ENCODE measurements at regions not wholly inside any gene's neighbourhood (a gene's known extent, or its start where the extent isn't known, plus 50 kb on each side); places are given as distances from the start of the nearest gene placed in this dataset.

GRCh38 chr12:93135286-93136239 lies 206.5 kb upstream of the EEA1 start:
- Histone ChIP-seq H3K27me3 (replicated peaks; ENCODE audit: insufficient read depth) (no peaks in the 10 kb centered on the region), H3K9me3 (no peaks in the 10 kb centered on the region), H3K4me1 (replicated peaks) (peaks cover 11% of the 10 kb centered on the region), H3K27ac (peak overlapping the region; percentile 74 to 83), H3K36me3 (no peaks in the 10 kb centered on the region), H3K4me3 (no peak overlapping the region)
- WGBS: 39% methylated on average over 6 of the region's 6 CpGs
- intact Hi-C loops (cut with DNase I): no loop called here
- no peak for TF ChIP-seq CTCF (IDR thresholded peaks at IDR 0.05)
- TF ChIP-seq POLR2A (IDR thresholded peaks at IDR 0.05): no peak
- TF ChIP-seq POLR2AphosphoS5 (IDR thresholded peaks at IDR 0.05): peak; percentile 92
- peak; percentile 73 for DNase-seq (ENCODE audit: low spot score)

- Histone ChIP-seq H3K36me3 (no peaks in the 10 kb centered on the region), H3K4me1 (replicated peaks) (peaks cover 11% of the 10 kb centered on the region), H3K4me3 (no peak overlapping the region), H3K9me3 (no peaks in the 10 kb centered on the region), H3K27ac (peak overlapping the region; percentile 74 to 83), H3K27me3 (replicated peaks; ENCODE audit: insufficient read depth) (no peaks in the 10 kb centered on the region)
- TF ChIP-seq POLR2AphosphoS5 (IDR thresholded peaks at IDR 0.05) (no peak), CTCF (IDR thresholded peaks at IDR 0.05) (no peak), POLR2A (IDR thresholded peaks at IDR 0.05) (no peak)
- intact Hi-C loops (cut with DNase I): no loop called here
- 74% methylated on average over 6 of the region's 6 CpGs for WGBS
- no peak for DNase-seq (ENCODE audit: low spot score)
These were observed 207.4 kb upstream of the EEA1 start for GRCh38 chr12:93136253-93137055.

GRCh38 chr12:93137656-93138612 lies 208.8 kb upstream of the EEA1 start:
- peak; percentile 49 for DNase-seq (ENCODE audit: low spot score)
- Histone ChIP-seq H3K4me1 (replicated peaks) (peaks cover 11% of the 10 kb centered on the region), H3K9me3 (no peaks in the 10 kb centered on the region), H3K36me3 (no peaks in the 10 kb centered on the region), H3K27me3 (replicated peaks; ENCODE audit: insufficient read depth) (no peaks in the 10 kb centered on the region), H3K27ac (peak overlapping the region; percentile 51 to 83), H3K4me3 (no peak overlapping the region)
- intact Hi-C loops (cut with DNase I): no loop called here
- TF ChIP-seq POLR2A (IDR thresholded peaks at IDR 0.05) (no peak), POLR2AphosphoS5 (IDR thresholded peaks at IDR 0.05) (peak; percentile 72), CTCF (IDR thresholded peaks at IDR 0.05) (no peak)
- 41% methylated on average over 6 of the region's 6 CpGs for WGBS

- WGBS: 27% methylated on average over 1 of the region's 1 CpG
- TF ChIP-seq CTCF (IDR thresholded peaks at IDR 0.05) (no peak), POLR2AphosphoS5 (IDR thresholded peaks at IDR 0.05) (no peak), POLR2A (IDR thresholded peaks at IDR 0.05) (no peak)
- no peak overlapping the region for H3K4me3 ChIP-seq
- H3K27me3 ChIP-seq (replicated peaks; ENCODE audit: insufficient read depth): no peaks in the 10 kb centered on the region
- H3K36me3 ChIP-seq: no peaks in the 10 kb centered on the region
- H3K4me1 ChIP-seq (replicated peaks): peaks cover 11% of the 10 kb centered on the region
- intact Hi-C loops (cut with DNase I): no loop called here
- no peak for DNase-seq (ENCODE audit: low spot score)
- H3K9me3 ChIP-seq: no peaks in the 10 kb centered on the region
- H3K27ac ChIP-seq: peak overlapping the region in 1 of 2 donors; percentile 83
These were observed 210.1 kb upstream of the EEA1 start for GRCh38 chr12:93139028-93139665.
